NCI-H1417 (cell line): ENCODE measurements at regions not wholly inside any gene's neighbourhood (a gene's known extent, or its start where the extent isn't known, plus 50 kb on each side); places are given as distances from the start of the nearest gene placed in this dataset.
"Not testable (repeated sequence)": the region's sequence is repeated elsewhere in the genome, so short reads cannot be mapped to it uniquely, and the experiment has no call there.

Experiments
- DNase-seq, 3 experiments: peaks; one replicate each; lab custom pipeline; 2025; lab: John Stamatoyannopoulos, UW

GRCh38 chr1:209173796-209174195 is 409.7 kb upstream of the CAMK1G start:
- DNase-seq = not testable (repeated sequence)

GRCh38 chr1:209176866-209177430 is 406.6 kb upstream of the CAMK1G start:
- peak in 1 of 3 experiments; percentile 64 for DNase-seq

GRCh38 chr1:209183195-209183594 is 400.3 kb upstream of the CAMK1G start:
- no peak for DNase-seq

DNA sequence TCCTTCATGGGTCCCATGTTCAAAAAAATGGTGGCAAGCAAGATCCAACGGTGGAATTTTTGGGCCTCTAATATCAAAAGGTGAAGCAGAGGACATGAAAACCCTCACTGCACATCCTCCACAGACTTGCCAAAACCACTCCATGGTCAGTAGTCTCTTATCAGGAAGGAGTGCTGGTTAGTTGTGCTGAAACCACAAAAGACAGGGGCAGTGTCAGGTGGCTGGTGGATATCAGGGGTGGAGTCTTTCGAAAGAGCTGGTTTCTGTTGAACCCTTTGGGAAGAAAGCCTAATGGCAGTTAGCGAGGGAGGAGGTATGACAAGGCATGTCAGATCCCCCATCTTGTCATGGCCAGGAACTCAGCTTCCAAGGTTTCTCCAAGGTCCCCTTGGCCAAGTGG is 395.9 kb upstream of the CAMK1G start:
- no peak for DNase-seq

GRCh38 chr1:209190591-209191261 is 392.8 kb upstream of the CAMK1G start:
- DNase-seq = peak in 2 of 3 experiments; percentile 8 to 38

- DNase-seq = no peak
Measured at GRCh38 chr1:209191262-209191634, 392.3 kb upstream of the CAMK1G start.

GRCh38 chr1:209196140-209196539 is 387.4 kb upstream of the CAMK1G start:
- DNase-seq = no peak

DNA sequence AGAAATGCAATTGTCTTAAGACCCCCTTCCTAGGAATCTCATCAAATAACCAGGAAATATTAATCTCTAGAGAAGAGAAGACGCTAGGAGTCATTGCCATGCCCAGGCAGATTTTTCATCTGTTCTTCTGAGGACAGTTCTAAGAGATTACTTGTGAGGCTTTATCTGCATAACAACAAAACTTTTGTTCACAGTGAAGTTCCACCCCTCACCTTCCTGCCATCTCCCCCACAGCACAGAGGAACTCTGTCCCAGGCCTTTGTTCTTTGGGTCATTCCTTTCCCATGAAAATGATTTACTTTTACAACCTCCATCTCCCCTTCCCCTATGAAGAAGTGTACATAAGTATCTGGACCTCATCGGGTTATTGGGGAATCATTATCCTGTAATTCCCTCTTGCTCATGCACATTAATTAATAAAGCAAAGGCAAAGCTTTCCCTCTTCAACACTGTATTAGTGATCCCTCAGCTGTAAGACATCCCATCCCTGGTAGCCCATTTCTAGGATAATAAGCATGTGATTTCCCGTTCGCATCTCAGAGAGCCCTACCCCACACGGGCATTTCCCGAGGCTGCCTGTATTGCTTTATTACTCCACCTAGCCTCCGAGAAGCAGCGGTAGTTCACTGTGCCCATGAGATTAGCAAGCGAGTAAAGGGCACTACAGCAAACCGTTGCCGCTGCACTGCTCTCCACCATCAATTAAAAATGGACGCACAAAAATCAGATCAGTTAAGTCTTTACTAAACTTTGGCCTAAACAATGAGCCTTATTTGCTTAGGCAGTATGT is 384.4 kb upstream of the CAMK1G start:
- no peak for DNase-seq

GRCh38 chr1:209199822-209200221 is 383.7 kb upstream of the CAMK1G start:
- peak in 1 of 3 experiments; percentile 24 for DNase-seq

DNA sequence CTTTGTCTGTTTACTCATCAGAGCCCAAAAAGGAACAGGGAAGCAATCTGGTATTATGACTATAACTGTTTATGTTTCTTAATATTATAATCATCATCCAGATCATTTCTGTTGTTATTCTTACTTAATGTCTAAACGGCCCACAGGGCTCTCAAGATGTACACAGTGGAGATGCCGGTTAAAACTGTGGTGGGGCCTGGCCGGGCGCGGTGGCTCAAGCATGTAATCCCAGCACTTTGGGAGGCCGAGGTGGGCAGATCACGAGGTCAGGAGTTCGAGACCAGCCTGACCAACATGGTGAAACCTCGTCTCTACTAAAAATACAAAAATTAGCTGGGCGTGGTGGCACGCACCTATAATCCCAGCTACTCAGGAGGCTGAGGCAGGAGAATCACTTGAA is 381.2 kb upstream of the CAMK1G start:
- not testable (repeated sequence) for DNase-seq

GRCh38 chr1:209202830-209203532 is 380.5 kb upstream of the CAMK1G start:
- peak; percentile 56 to 85 (median 58) for DNase-seq

DNA sequence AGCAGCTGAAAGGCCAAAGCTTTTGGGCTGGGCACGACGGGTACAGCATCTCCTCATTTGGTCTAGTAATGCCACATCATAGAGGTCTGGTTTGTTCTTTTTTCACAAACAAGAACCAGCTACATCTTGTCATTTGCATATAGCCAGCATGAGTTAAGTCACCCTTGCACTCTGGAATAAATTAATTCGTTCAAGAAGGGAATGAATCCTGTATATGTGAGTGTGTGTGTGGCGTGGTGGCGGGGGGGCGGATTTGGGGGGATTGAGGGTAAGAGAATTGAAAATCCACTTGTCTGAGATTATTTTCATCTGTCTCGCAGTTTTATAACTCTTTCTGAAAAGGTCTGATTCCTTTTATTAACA is 380.0 kb upstream of the CAMK1G start:
- DNase-seq = no peak

GRCh38 chr1:209205039-209205438 is 378.5 kb upstream of the CAMK1G start:
- no peak for DNase-seq

- no peak for DNase-seq
Measured at GRCh38 chr1:209207126-209207700, 376.3 kb upstream of the CAMK1G start.

- DNase-seq = peak; percentile 46 to 88 (median 70)
Measured at GRCh38 chr1:209207701-209208286, 375.7 kb upstream of the CAMK1G start.

GRCh38 chr1:209208648-209209047 is 374.9 kb upstream of the CAMK1G start:
- no peak for DNase-seq

DNA sequence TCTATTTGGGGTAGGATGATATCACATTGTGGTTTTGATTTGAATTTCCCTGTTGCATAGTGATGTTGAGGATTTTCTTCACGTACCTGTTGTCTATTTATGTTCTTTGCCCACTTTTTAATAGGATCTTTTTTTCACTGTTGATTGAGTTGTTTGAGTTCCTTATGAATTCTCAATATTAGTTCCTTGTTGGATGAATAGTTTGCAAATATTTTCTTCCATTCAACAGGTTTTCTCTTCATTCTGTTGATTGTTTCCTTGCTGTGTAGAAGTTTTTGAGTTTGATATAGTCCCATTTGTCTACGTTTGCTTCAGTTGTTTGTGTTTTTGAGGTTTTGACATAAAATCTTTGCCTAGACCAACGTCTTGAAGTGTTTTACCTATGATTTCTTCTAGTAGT is 369.5 kb upstream of the CAMK1G start:
- DNase-seq = no peak

DNA sequence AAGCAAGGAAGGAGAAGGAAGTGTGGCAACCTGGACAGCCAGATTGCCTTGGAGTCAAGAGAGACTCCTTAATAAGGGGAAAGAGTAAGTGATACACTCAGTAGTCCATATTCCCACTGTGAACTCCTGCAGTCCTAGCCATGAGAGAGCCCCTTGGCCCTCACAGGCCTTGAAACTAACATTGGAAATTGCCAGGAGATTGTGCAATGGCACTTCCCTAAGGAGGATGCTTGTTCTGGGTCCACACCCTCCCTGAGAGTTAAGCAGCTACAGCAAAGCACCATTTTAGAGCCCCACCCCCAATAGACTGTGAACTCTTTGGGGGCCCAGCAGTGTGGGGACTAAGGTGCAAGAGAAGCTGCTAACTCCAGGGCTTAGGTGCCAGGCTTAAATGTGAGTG is 367.7 kb upstream of the CAMK1G start:
- DNase-seq = no peak

DNA sequence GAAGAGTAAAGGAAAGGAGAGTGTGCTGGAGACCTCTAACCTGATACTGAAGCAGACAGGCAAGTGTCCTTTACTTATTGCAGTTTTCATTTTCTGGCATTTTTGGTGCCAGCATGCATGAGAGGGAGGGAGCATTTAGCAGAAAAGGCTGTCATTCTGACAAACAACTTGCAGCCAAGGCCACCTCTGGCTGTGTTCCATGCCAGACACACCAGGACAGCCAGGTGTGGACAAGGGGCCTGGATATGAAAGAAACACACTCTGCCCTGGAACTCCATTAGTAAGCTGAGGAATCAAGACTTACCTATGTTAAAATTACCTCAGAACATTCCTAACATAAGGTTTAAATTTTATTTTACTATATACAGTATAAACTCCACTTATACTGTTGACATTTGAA is 365.4 kb upstream of the CAMK1G start:
- no peak for DNase-seq

GRCh38 chr1:209218981-209219380 is 364.5 kb upstream of the CAMK1G start:
- no peak for DNase-seq

GRCh38 chr1:209219791-209220524 is 363.6 kb upstream of the CAMK1G start:
- DNase-seq = no peak
